ENCODE measurements at regions not wholly inside any gene's neighbourhood (a gene's known extent, or its start where the extent isn't known, plus 50 kb on each side); places are given as distances from the start of the nearest gene placed in this dataset.

DNA sequence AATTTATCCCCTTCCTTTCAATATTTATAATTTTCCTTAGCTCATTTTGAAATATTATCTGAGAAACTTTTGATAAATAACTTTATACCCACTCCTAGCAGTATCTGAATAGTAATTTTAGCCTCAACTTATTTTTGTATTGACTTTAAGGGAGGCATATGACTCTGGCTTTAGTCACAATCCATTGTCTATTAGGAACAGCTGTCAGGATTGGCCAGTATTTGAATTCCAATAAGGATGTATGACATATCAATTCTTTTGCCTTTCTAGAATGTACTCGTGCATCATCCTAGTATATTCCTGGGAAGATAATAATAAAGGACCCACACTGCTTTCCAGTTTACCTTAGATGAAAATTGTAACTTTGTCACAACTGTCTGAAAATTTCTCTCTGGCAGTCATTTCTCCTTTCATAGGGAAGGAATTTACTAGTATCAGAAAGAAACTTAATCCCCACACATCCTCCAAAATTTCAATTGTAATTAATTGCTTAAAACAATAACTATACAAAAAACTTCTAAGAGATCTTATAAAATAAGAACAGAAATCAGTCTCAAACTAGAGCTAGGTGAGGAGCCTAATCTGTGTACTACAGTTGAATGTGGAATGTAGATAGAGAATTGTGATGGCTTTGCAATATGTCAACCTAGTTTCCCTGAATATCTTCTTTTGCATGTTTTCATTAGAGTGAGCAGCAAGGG, 121.0 kb upstream of the EPHA5 start:
- no peak for TF ChIP-seq POLR2A (IDR thresholded peaks at IDR 0.05; ENCODE audit: low read depth)
- TF ChIP-seq, protein P1, sequence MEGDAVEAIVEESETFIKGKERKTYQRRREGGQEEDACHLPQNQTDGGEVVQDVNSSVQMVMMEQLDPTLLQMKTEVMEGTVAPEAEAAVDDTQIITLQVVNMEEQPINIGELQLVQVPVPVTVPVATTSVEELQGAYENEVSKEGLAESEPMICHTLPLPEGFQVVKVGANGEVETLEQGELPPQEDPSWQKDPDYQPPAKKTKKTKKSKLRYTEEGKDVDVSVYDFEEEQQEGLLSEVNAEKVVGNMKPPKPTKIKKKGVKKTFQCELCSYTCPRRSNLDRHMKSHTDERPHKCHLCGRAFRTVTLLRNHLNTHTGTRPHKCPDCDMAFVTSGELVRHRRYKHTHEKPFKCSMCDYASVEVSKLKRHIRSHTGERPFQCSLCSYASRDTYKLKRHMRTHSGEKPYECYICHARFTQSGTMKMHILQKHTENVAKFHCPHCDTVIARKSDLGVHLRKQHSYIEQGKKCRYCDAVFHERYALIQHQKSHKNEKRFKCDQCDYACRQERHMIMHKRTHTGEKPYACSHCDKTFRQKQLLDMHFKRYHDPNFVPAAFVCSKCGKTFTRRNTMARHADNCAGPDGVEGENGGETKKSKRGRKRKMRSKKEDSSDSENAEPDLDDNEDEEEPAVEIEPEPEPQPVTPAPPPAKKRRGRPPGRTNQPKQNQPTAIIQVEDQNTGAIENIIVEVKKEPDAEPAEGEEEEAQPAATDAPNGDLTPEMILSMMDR (IDR thresholded peaks at IDR 0.05), result no peak
- no peak for TF ChIP-seq POLR2AphosphoS5 (IDR thresholded peaks at IDR 0.05)

Measured in esophagus muscularis mucosa (tissue), 3 donors.